RPMI7951 (cell line): ENCODE measurements at regions not wholly inside any gene's neighbourhood (a gene's known extent, or its start where the extent isn't known, plus 50 kb on each side); places are given as distances from the start of the nearest gene placed in this dataset.

Experiments used
- DNase-seq: peaks from one replicate; pipeline ENCODE4 v3.0.0-alpha.2; 2012; ENCODE audit warnings: low read depth

- DNase-seq, result no peak
Measured at GRCh38 chr3:39748763-39749162, 60.6 kb upstream of the MYRIP start.

DNA sequence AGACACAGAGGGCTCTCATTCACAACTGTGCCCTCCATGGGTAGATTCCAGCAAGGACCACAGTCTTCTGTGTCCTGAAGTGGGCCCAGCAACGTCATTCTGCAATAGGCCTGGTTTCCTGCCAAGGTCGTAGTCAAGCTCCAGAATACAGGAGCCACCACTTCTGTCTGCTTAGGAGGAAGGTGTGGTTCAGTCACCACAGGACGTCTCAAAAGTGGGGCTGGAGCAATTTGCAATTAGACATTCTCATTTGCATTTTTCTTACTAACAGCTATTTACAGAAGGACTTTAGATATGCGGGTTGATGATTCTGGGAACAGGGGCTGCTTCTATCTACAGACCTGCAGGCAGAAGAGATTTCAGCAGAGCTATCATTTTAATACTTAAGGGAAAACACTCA, 58.7 kb upstream of the MYRIP start:
- no peak for DNase-seq

GRCh38 chr3:39751286-39751685, 58.1 kb upstream of the MYRIP start:
- DNase-seq, result no peak

DNA sequence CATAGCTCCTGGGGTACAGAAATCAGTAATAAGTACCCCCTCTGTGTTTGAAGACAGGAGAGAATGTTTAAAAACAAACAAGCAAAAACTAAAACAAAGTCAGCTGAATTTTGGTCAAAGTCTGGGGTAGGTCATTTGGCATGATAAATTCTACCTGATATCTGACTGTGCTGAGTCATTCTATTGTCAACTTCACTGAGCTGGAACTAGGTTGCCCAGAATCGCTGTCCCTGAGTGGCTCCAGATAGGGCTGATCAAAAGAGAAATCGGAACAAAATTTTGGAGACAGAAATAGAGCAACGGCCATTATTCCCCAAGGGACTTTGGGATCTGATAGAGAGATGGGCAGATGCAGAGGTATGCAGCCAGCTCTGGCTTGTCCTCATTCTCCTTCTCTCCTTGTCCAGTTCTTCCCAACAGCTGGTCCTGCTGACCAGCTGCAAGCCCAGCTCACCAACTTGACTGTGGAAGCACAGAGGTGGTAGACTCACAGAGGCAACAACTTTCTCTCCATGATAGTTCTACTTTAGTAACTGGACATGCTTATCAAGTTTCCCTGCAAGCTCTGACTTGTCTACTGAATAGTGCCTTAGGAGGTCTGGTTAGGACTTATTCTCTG, 57.3 kb upstream of the MYRIP start:
- DNase-seq, result no peak

- DNase-seq, result no peak
Measured at GRCh38 chr3:39752751-39753150, 56.7 kb upstream of the MYRIP start.

- DNase-seq, result no peak
Measured at GRCh38 chr3:39753391-39753790, 56.0 kb upstream of the MYRIP start.

DNA sequence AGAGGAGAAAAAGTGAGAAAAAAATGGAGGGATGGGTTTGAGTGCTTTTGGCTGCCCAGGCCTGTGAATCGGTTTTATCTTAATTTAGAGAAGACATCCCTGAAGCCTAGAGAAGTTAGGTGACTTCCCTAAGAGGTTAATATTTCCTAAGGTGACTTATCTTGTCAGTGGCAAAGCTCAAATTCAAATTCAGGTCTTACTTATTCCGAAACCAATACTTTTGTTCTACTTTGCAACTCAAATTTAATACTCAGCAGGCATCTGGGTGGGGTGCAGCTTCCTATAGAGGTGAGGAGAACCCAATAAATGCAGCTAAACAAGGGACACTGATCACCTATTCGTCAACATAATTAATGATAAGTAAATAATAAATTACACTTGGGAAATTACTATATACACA, 54.9 kb upstream of the MYRIP start:
- no peak for DNase-seq

- DNase-seq, result no peak
Measured at GRCh38 chr3:39755100-39755499, 54.3 kb upstream of the MYRIP start.

GRCh38 chr3:39757307-39757706, 52.1 kb upstream of the MYRIP start:
- no peak for DNase-seq
